Cardiac fibroblast (primary cell): ENCODE measurements at regions not wholly inside any gene's neighbourhood (a gene's known extent, or its start where the extent isn't known, plus 50 kb on each side); places are given as distances from the start of the nearest gene placed in this dataset.

ENCODE experiments used
- DNase-seq, 2 donors: peaks; one replicate each; pipeline versions ENCODE4 v3.0.0 to v3.0.0-alpha.2; 2010; ENCODE audit warnings: low read depth in 2 of 2
- H3K4me3 ChIP-seq, 2 donors: replicated peaks in 1 of 2; 1 replicate in 1 of 2; 2 replicates in 1 of 2; pipeline ENCODE4 v1.5.1; 2011; ENCODE audit warnings: low read depth in 2 of 2, low read length in 2 of 2, mild to moderate bottlenecking in 2 of 2, moderate library complexity in 1 of 2
- TF ChIP-seq, protein P1 (sequence below): IDR thresholded peaks from one replicate; pipeline ENCODE4 v1.5.1; 2011; ENCODE audit warnings: low read depth, mild to moderate bottlenecking, low read length, inconsistent platforms

DNA sequence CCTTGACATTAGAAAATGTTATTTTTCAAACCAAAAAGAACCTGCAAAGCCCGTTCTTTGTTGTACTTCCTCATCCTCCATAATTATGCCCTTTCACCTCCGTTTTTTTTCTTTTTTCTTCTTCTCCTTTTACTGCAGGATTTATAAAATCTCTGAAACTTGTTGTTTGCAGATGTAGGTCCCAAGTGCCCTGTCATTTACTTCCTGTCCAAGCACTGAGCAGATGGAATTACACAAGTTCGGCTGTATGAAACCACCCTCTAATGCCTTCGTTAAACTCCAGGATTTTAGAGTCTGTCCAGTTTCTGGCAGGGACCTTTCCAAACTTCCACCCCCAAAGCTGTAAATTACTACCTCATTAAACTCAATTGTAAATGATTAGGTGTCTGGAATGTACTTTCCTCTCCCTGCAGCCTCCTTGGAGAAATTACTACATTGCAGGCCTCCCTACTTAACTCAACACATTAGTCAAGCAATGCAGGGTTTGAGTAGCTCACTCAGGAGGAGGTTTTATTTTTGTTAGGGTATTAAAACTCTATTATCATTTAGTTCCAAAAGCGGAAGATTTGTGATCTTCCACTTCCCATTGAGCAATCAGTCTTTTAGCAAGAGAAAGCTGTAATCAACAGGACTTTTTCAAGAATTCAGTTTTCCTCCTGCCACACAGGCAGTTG lies 125.6 kb upstream of the LPAR1 start:
- TF ChIP-seq, protein P1, sequence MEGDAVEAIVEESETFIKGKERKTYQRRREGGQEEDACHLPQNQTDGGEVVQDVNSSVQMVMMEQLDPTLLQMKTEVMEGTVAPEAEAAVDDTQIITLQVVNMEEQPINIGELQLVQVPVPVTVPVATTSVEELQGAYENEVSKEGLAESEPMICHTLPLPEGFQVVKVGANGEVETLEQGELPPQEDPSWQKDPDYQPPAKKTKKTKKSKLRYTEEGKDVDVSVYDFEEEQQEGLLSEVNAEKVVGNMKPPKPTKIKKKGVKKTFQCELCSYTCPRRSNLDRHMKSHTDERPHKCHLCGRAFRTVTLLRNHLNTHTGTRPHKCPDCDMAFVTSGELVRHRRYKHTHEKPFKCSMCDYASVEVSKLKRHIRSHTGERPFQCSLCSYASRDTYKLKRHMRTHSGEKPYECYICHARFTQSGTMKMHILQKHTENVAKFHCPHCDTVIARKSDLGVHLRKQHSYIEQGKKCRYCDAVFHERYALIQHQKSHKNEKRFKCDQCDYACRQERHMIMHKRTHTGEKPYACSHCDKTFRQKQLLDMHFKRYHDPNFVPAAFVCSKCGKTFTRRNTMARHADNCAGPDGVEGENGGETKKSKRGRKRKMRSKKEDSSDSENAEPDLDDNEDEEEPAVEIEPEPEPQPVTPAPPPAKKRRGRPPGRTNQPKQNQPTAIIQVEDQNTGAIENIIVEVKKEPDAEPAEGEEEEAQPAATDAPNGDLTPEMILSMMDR: no peak
- peak; percentile 32 to 44 for DNase-seq
- H3K4me3 ChIP-seq: no peak overlapping the region

DNA sequence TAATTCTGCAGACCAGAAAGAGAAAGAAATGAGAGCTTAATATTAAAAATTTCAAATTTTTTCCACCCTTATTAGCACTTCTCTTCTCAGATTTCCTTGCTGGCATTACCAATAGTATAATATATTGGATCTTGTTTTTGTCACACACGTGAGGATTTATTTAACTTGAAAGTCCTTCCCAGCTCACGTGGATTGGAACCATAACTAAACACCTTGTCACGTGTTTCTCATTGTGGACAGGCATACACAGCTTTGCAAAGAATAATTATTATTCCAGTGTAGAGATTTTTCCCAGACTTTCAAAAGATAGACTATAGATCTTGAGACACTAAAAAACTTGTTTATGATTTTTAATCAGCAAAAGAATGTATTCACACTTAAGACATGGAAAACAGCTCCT lies 123.8 kb upstream of the LPAR1 start:
- TF ChIP-seq, protein P1: no peak

DNA sequence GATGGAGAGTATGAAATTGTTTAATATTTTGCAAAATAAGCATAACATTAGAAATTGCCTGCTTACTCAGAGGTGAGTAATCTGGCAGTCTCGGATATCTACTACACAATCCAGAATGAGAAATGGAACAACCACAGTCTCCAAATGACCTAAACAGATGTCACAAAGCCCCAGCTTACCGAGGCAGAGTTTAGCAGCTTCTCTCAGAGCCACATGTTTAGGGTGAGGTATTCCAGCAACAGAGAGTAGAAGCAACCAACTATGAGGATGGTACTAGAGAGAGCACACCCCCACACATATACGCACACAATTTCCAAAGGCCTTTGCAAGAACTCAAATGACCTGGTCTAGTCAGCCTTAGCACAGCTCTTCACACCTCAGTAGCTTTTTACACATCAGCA lies 122.7 kb upstream of the LPAR1 start:
- no peak overlapping the region for H3K4me3 ChIP-seq
- TF ChIP-seq, protein P1: no peak
- peak in 1 of 2 donors; percentile 88 for DNase-seq

More for the DNA sequence above, 123.8 kb upstream of the LPAR1 start:
- no peak for DNase-seq
- H3K4me3 ChIP-seq: no peak overlapping the region

DNA sequence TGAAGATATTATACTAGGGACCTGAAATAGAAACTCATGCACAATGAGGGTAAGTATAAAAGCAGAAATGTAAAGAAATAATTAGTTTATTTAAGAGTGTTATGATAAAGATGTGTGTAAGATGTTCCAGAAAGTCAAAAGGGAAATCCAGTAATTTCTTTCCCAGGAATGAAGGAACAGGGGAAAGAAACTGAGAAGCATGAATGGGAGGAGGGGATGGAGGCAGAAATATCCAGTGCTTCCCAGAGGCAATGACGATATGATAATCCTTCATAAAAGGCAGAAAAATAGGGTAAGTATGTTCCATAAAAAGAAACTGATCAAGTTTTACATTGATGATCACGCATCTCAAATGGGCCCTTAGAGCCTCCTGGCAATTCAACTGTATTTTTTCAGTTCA lies 120.7 kb upstream of the LPAR1 start:
- TF ChIP-seq, protein P1: no peak
- no peak for DNase-seq
- H3K4me3 ChIP-seq: no peak overlapping the region

DNA sequence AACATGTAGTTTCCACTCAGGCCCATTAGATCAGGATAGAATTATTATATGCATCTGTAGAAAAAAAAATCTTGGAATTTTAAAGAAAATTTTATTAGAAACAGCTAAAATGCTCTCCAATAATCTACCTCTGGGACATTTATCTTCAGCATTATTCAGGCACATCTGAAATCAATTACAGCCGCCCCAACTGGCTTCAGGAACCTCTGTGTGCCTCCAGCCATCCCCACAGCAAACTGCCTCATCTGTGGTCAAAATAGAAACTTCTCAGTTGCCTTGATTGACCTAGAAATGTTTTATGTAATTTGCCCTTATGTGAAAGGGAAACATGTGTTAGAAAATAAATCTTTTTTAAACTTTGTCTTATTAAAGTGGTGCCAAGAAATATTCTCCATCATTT lies 120.1 kb upstream of the LPAR1 start:
- no peak for DNase-seq
- no peak overlapping the region for H3K4me3 ChIP-seq
- TF ChIP-seq, protein P1: no peak

DNA sequence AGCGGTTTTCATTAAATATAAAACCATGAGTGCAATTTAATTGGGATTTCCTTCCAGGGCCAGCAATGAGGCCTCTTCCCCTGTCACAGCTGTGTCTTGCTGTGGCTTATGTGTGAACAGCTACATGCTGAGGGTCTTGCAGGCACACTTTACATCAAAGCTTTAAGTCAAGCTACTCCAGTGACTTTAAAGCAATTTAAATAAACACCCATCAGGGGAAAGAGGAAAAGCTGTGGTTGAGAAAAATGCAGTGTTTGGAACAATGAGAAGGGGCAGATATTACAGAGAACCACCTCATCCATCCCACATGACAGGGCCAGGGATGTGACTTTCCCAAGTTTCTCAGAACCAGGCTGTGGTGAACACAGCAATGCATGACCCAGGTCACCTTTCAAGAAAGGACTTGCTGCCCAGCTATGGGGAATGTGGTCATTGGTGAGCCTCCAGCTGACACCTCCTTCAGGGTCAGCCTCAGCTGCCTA lies 115.9 kb upstream of the LPAR1 start:
- no peak for DNase-seq
- H3K4me3 ChIP-seq: no peak overlapping the region
- TF ChIP-seq, protein P1: no peak
